Stimulated activated CD4-positive, alpha-beta T cell treated with anti-CD3 and anti-CD28 coated beads, Interleukin-2, amount 100 ng/mL, for 24 hours (primary cell): ENCODE measurements at regions not wholly inside any gene's neighbourhood (a gene's known extent, or its start where the extent isn't known, plus 50 kb on each side); places are given as distances from the start of the nearest gene placed in this dataset.

Source experiments
- DNase-seq, 2 donors: peaks; one replicate each; pipeline ENCODE4 v3.0.0-alpha.2; 2020

GRCh38 chr13:22018076-22018835 is 347.4 kb downstream of the FGF9 start:
- DNase-seq: no peak

GRCh38 chr13:22018836-22019210 is 347.9 kb downstream of the FGF9 start:
- no peak for DNase-seq

- no peak for DNase-seq
Measured at GRCh38 chr13:22024381-22024994, 353.6 kb downstream of the FGF9 start.

GRCh38 chr13:22027566-22027965 is 356.7 kb downstream of the FGF9 start:
- DNase-seq: no peak

- no peak for DNase-seq
Measured at GRCh38 chr13:22028831-22029230, 358.0 kb downstream of the FGF9 start.

- DNase-seq: no peak
Measured at GRCh38 chr13:22030321-22030720, 359.4 kb downstream of the FGF9 start.

GRCh38 chr13:22031702-22032286 is 360.9 kb downstream of the FGF9 start:
- DNase-seq: no peak

GRCh38 chr13:22032905-22033304 is 362.0 kb downstream of the FGF9 start:
- no peak for DNase-seq

- DNase-seq: no peak
Measured at GRCh38 chr13:22039961-22040360, 369.1 kb downstream of the FGF9 start.

GRCh38 chr13:22040810-22041364 is 370.0 kb downstream of the FGF9 start:
- DNase-seq: no peak

- DNase-seq: no peak
Measured at GRCh38 chr13:22041741-22042140, 370.9 kb downstream of the FGF9 start.

GRCh38 chr13:22047082-22047784 is 376.4 kb downstream of the FGF9 start:
- no peak for DNase-seq

- no peak for DNase-seq
Measured at GRCh38 chr13:22047785-22048104, 376.9 kb downstream of the FGF9 start.

- no peak for DNase-seq
Measured at GRCh38 chr13:22049384-22049783, 378.5 kb downstream of the FGF9 start.

- no peak for DNase-seq
Measured at GRCh38 chr13:22050951-22051563, 380.2 kb downstream of the FGF9 start.

GRCh38 chr13:22053053-22053452 is 382.2 kb downstream of the FGF9 start:
- DNase-seq: no peak

GRCh38 chr13:22055259-22055658 is 384.4 kb downstream of the FGF9 start:
- DNase-seq: no peak

- DNase-seq: no peak
Measured at GRCh38 chr13:22060187-22060586, 389.3 kb downstream of the FGF9 start.

GRCh38 chr13:22061371-22061805 is 390.5 kb downstream of the FGF9 start:
- DNase-seq: peak; percentile 56 to 74

- no peak for DNase-seq
Measured at GRCh38 chr13:22061806-22062391, 391.0 kb downstream of the FGF9 start.

GRCh38 chr13:22062478-22063205 is 391.8 kb downstream of the FGF9 start:
- DNase-seq: no peak
